HepG2 (cell line): ENCODE measurements at regions not wholly inside any gene's neighbourhood (a gene's known extent, or its start where the extent isn't known, plus 50 kb on each side); places are given as distances from the start of the nearest gene placed in this dataset.
A peak's percentile ranks its signal among the peaks of the same experiment; 100 is the strongest.
"Not testable (repeated sequence)": the region's sequence is repeated elsewhere in the genome, so short reads cannot be mapped to it uniquely, and the experiment has no call there.

Experiments
- ATAC-seq: fragments of 200-7000 bp; cut with Tn5 transposase; 3 replicates; pipeline ENCODE4 v1.9.1; 2020; ENCODE audit warnings: mild to moderate bottlenecking, moderate library complexity
- BruUV-seq: library from RNA; stranded (reverse); fragments of 400-500 nt; replicated peaks from 2 replicates; lab custom pipeline; 2021; lab: Mats Ljungman, UMichigan
- CTCF ChIA-PET: fragments of 300-600 bp; formaldehyde crosslinking; extraction: SDS; loops from one replicate; lab custom pipeline; 2021; ENCODE audit warnings: low total read pairs, inconsistent platforms, low intra/inter-chr PET ratio; lab: Yijun Ruan, JAX
- POLR2A ChIA-PET: fragments of 350-600 bp; sonication (Branson Sonifier 250); formaldehyde crosslinking; loops from one replicate; lab custom pipeline; 2020; ENCODE audit warnings: antibody characterized with exemption, inconsistent platforms; lab: Yijun Ruan, JAX
- DNase-seq: peaks from one replicate; pipeline ENCODE4 v3.0.0-alpha.2; 2015; ENCODE audit warnings: low spot score
- FAIRE-seq: peaks from 3 replicates; lab custom pipeline; 2011; peaks lifted over from hg19 to GRCh38; lab: Jason Lieb, UNC
- H2AFZ ChIP-seq: one replicate; pipeline ENCODE4 v1.6.1; 2011; ENCODE audit warnings: low read length, inconsistent platforms
- H3K27ac ChIP-seq: fragments of 300-600 bp; 3 replicates; pipeline ENCODE4 v1.8.0; 2011; ENCODE audit warnings: mixed run types, mild to moderate bottlenecking, mixed read lengths, low read length, inconsistent platforms; ENCODE audit not compliant: insufficient read depth; ENCODE audit errors: extremely low read length
- H3K27me3 ChIP-seq, 2 experiments: fragments of 200-600 bp in 1 of 2; 2 replicates in 1 of 2; 3 replicates in 1 of 2; pipeline versions ENCODE4 v1.6.0 to v1.8.0; 2011; ENCODE audit warnings: low read length in 2 of 2, mild to moderate bottlenecking in 2 of 2, moderate library complexity in 2 of 2, inconsistent platforms in 1 of 2; ENCODE audit not compliant: insufficient read depth in 2 of 2, control insufficient read depth in 1 of 2
- H3K36me3 ChIP-seq, 2 experiments: fragments of 200-600 bp in 1 of 2; replicated peaks in 1 of 2; 2 replicates in 1 of 2; 3 replicates in 1 of 2; pipeline versions ENCODE4 v1.5.1 to v1.8.0; 2011; ENCODE audit warnings: low read length in 2 of 2, inconsistent platforms in 1 of 2; ENCODE audit not compliant: insufficient read depth in 2 of 2, control insufficient read depth in 1 of 2
- H3K4me1 ChIP-seq: 2 replicates; pipeline ENCODE4 v1.5.1; 2012; ENCODE audit warnings: low read length, inconsistent platforms; ENCODE audit not compliant: insufficient read depth
- H3K4me2 ChIP-seq: 2 replicates; pipeline ENCODE4 v1.6.0; 2011; ENCODE audit warnings: low read depth, low read length, inconsistent platforms
- H3K4me3 ChIP-seq, 3 experiments: fragments of 200-600 bp in 1 of 3; sonication (generic), shearing (Covaris generic) in 1 of 3; replicated peaks in 1 of 3; 2 replicates each; pipeline ENCODE4 v1.5.1; 2011 to 2016; ENCODE audit warnings: low read length in 3 of 3, inconsistent platforms in 2 of 3, low read depth in 2 of 3, mild to moderate bottlenecking in 2 of 3, control low read depth in 1 of 3, mixed read lengths in 1 of 3; ENCODE audit not compliant: insufficient read depth in 1 of 3
- H3K79me2 ChIP-seq: one replicate; pipeline ENCODE4 v1.6.1; 2011; ENCODE audit warnings: low read length, inconsistent platforms; ENCODE audit not compliant: insufficient read depth
- H3K9ac ChIP-seq: 2 replicates; pipeline ENCODE4 v1.6.0; 2011; ENCODE audit warnings: mild to moderate bottlenecking, low read depth, low read length, inconsistent platforms; ENCODE audit not compliant: insufficient read depth
- H3K9me3 ChIP-seq: 2 replicates; pipeline ENCODE4 v1.5.1; 2012; ENCODE audit warnings: mild to moderate bottlenecking, low read length
- H4K20me1 ChIP-seq: 2 replicates; pipeline ENCODE4 v1.6.0; 2011; ENCODE audit warnings: inconsistent platforms, mild to moderate bottlenecking, low read length, moderate library complexity; ENCODE audit not compliant: insufficient read depth
- WGBS: methylation state at CpG from one replicate; pipeline ENCODE4 v1.1.6; 2017; ENCODE audit warnings: low lambda C conversion rate; 5-methylcytosine and 5-hydroxymethylcytosine counted together
- in situ Hi-C: cut with HindIII; loops from 2 replicates; pipeline ENCODE4 v1.10.0; 2017; ENCODE audit warnings: low pct_unique_long_range_greater_than_20kb; ENCODE audit not compliant: extremely low pct_ligation_motif_present
- intact Hi-C: fragments of 100-400 bp; cut with micrococcal nuclease; formaldehyde crosslinking; loops from one replicate; pipeline ENCODE4 v1.10.0; 2022; ENCODE audit not compliant: unreplicated experiment

- H4K20me1 ChIP-seq, H3K4me2 ChIP-seq, H3K9me3 ChIP-seq, POLR2A ChIA-PET, intact Hi-C loops, CTCF ChIA-PET, BruUV-seq, H3K9ac ChIP-seq, H3K4me1 ChIP-seq, H3K36me3 ChIP-seq, in situ Hi-C loops, ATAC-seq, H3K27ac ChIP-seq, DNase-seq, FAIRE-seq, H2AFZ ChIP-seq, H3K79me2 ChIP-seq, H3K4me3 ChIP-seq, H3K27me3 ChIP-seq: not testable (repeated sequence)
Observed at GRCh38 chrY:17759213-17759612, 120.8 kb downstream of the CDY2B start.

GRCh38 chrY:17752887-17753497 lies 127.0 kb downstream of the CDY2B start:
- ATAC-seq, BruUV-seq, H3K79me2 ChIP-seq, H3K27me3 ChIP-seq, CTCF ChIA-PET, H3K9me3 ChIP-seq, H3K4me3 ChIP-seq, in situ Hi-C loops, H3K27ac ChIP-seq, H3K9ac ChIP-seq, H2AFZ ChIP-seq, H3K4me1 ChIP-seq, DNase-seq, POLR2A ChIA-PET, intact Hi-C loops, H4K20me1 ChIP-seq, FAIRE-seq, H3K36me3 ChIP-seq, H3K4me2 ChIP-seq: not testable (repeated sequence)
- WGBS = no CpG with 5 or more reads among the region's 13 CpGs

GRCh38 chrY:17739852-17740251 lies 140.2 kb downstream of the CDY2B start:
- H3K4me1 ChIP-seq, BruUV-seq, DNase-seq, CTCF ChIA-PET, POLR2A ChIA-PET, H3K36me3 ChIP-seq, H4K20me1 ChIP-seq, H3K27me3 ChIP-seq, FAIRE-seq, H3K4me3 ChIP-seq, in situ Hi-C loops, H2AFZ ChIP-seq, H3K4me2 ChIP-seq, H3K79me2 ChIP-seq, intact Hi-C loops, H3K27ac ChIP-seq, H3K9ac ChIP-seq, ATAC-seq, H3K9me3 ChIP-seq: not testable (repeated sequence)
- WGBS = no CpG with 5 or more reads among the region's 2 CpGs

GRCh38 chrY:17729474-17729873 lies 150.5 kb downstream of the CDY2B start:
- H3K9me3 ChIP-seq, H3K9ac ChIP-seq, intact Hi-C loops, POLR2A ChIA-PET, in situ Hi-C loops, H3K79me2 ChIP-seq, H3K4me2 ChIP-seq, H3K36me3 ChIP-seq, H4K20me1 ChIP-seq, H3K4me3 ChIP-seq, CTCF ChIA-PET, H3K27me3 ChIP-seq, H2AFZ ChIP-seq, H3K4me1 ChIP-seq, BruUV-seq, H3K27ac ChIP-seq, DNase-seq: not testable (repeated sequence)
- peak; percentile 92 for ATAC-seq
- WGBS = no CpG with 5 or more reads among the region's 13 CpGs
- peak; percentile 57 for FAIRE-seq
